H7 (cell line): ENCODE measurements at regions not wholly inside any gene's neighbourhood (a gene's known extent, or its start where the extent isn't known, plus 50 kb on each side); places are given as distances from the start of the nearest gene placed in this dataset.
A peak's percentile ranks its signal among the peaks of the same experiment; 100 is the strongest.

Experiments used
- DNase-seq: peaks from one replicate; pipeline ENCODE4 v3.0.0; 2012
- H3K27me3 ChIP-seq: 2 replicates; pipeline ENCODE4 v1.6.0; 2011; ENCODE audit warnings: mild to moderate bottlenecking, low read length; ENCODE audit not compliant: control insufficient read depth, insufficient read depth
- H3K36me3 ChIP-seq: replicated peaks from 2 replicates; pipeline ENCODE4 v1.5.1; 2011; ENCODE audit warnings: low read length; ENCODE audit not compliant: control insufficient read depth, insufficient read depth
- H3K4me3 ChIP-seq: 2 replicates; pipeline ENCODE4 v1.5.1; 2011; ENCODE audit warnings: low read depth, mild to moderate bottlenecking, control low read depth, low read length, moderate library complexity; ENCODE audit not compliant: insufficient read depth

GRCh38 chr5:120362426-120362825, 101.7 kb upstream of the PRR16 start:
- Histone ChIP-seq H3K27me3 (no peaks in the 10 kb centered on the region), H3K36me3 (no peaks in the 10 kb centered on the region), H3K4me3 (no peak overlapping the region)
- DNase-seq: no peak

DNA sequence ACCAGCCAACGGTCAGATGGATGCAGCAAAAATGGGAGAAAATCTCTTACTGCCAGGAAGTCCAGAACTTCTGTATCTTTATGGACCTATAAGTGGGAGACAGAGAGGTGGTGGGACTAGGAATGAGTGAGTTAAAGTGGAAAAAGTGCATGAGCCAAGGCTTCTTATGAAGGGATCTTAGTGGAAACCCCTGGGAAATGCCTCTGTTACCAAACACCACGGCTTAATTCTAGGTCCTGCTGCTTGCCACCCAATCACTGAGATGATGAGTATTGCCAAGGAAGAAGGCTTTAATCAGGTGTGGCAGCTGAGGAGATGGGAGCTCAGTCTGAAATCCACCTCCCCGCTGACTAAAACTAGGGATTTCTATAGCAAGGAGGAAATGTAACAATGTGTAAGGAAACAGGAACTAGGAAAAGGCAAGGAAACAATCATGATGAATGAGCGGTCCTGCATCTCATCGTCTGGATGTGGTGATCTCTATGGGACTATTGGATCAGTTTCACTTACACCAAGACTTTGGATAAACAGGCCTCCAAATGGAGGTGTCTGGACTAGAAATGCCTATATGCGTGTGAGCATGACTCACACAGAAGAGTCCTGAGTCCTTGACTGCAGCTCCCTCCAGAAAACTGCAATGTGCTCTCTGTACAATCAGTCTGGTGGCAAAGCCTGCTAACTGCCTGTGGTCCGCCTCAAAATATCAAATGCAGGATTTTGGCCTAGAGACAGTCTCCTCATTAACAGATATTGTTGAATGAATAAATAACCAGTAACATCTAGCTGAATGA, 98.2 kb upstream of the PRR16 start:
- Histone ChIP-seq H3K4me3 (no peak overlapping the region), H3K36me3 (no peaks in the 10 kb centered on the region), H3K27me3 (no peaks in the 10 kb centered on the region)
- no peak for DNase-seq

DNA sequence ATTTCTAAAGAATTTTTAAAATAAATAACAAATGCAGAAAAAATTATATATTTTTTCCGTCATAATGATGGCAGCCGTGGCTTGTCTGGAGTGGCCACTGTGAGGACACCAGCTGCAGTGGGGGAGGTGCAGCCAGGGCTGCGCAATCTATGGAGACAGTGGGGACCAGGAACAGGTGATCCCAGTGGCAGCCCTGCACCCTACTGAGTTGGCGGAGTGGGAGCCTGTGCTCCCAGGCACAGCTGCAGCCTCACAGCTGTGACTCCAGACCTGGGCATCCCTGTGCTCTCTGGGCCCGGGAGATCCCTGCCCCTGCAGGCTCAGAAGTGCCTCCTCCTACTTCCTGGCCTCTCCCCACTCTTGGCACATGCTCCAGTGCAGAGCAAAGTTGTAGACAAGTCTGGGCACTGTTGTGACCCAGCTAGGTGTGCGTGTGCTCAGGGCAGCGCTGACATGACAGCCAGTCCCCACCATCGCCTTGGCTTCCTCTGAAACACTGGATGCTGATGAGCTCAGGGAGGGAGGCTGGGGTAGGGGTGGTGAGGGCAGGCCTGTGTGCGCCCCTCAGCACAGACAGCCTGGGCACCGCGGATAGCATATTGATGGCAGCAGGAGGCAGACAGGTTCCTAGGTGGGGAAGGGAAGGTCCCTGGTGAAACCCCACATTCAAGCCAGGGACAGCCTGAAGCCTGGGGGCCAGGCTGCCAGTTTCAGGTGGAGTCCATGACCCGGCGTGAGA, 96.0 kb upstream of the PRR16 start:
- H3K36me3 ChIP-seq: no peaks in the 10 kb centered on the region
- no peak overlapping the region for H3K4me3 ChIP-seq
- no peaks in the 10 kb centered on the region for H3K27me3 ChIP-seq
- DNase-seq: no peak

GRCh38 chr5:120368923-120369715, 95.0 kb upstream of the PRR16 start:
- Histone ChIP-seq H3K4me3 (no peak overlapping the region), H3K36me3 (no peaks in the 10 kb centered on the region), H3K27me3 (no peaks in the 10 kb centered on the region)
- peak; percentile 5 for DNase-seq

DNA sequence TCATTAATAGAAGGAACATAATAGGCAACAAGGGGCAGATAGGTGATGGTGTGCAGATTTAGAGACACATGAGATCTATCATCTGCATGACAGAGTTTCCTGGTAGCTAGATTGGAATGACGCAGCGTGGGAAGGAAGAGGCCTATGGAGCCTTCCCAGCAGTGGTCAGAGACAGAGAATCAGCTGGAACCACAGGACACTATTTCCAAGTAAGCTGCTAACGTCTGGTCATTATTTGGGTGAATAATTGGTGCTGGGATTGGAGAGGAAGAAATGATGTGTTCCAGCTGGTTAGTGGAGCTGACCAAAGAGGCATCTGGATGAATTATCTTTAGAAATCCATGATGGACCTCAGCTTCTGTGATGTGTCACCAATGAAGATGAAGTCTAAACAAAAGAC, 91.2 kb upstream of the PRR16 start:
- Histone ChIP-seq H3K27me3 (no peaks in the 10 kb centered on the region), H3K36me3 (no peaks in the 10 kb centered on the region), H3K4me3 (no peak overlapping the region)
- DNase-seq: no peak

DNA sequence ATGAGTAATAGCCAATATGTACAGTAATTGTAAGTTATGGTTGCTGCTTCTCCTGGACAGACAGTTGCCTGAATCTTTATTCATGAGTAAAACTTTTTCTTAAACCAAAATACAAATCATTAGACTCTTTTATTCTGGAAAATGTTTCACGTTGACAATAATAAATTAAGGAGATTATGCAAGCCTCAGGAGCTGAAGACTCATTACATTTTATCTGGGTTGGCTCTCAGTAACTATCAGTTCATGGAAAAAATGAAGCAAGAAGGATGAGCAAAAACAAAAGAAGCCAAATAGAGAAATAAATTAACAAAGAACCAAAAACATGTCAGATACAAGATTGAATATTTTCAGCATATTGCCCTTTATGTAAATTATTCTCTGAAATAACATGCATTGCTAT, 88.9 kb upstream of the PRR16 start:
- Histone ChIP-seq H3K36me3 (no peaks in the 10 kb centered on the region), H3K27me3 (no peaks in the 10 kb centered on the region), H3K4me3 (no peak overlapping the region)
- no peak for DNase-seq

GRCh38 chr5:120380644-120381043, 83.5 kb upstream of the PRR16 start:
- Histone ChIP-seq H3K4me3 (no peak overlapping the region), H3K36me3 (no peaks in the 10 kb centered on the region), H3K27me3 (no peaks in the 10 kb centered on the region)
- DNase-seq: no peak

GRCh38 chr5:120382833-120383232, 81.3 kb upstream of the PRR16 start:
- Histone ChIP-seq H3K27me3 (no peaks in the 10 kb centered on the region), H3K4me3 (no peak overlapping the region), H3K36me3 (no peaks in the 10 kb centered on the region)
- DNase-seq: no peak

GRCh38 chr5:120386981-120387380, 77.1 kb upstream of the PRR16 start:
- Histone ChIP-seq H3K4me3 (no peak overlapping the region), H3K27me3 (no peaks in the 10 kb centered on the region), H3K36me3 (no peaks in the 10 kb centered on the region)
- no peak for DNase-seq

- DNase-seq: no peak
- Histone ChIP-seq H3K27me3 (no peaks in the 10 kb centered on the region), H3K4me3 (no peak overlapping the region), H3K36me3 (no peaks in the 10 kb centered on the region)
These were observed 75.9 kb upstream of the PRR16 start for GRCh38 chr5:120388016-120388781.

DNA sequence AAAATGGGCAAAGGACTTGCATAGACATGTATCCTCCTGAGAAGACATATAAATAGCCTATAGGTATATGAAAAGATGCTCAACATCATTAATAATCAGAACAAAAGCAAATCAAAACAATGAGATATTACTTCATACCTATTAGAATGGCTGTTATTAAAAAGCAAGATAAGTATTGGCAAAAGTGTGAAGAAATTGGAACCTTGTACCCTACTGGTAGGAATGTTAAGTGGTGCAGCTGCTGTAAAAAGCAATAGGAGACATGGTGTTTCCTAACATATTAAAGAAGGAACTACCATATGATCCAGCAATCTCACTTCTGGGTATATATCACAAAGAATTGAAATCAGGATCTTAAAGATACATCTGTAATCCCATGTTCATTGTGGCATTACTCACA, 69.8 kb upstream of the PRR16 start:
- H3K27me3 ChIP-seq: no peaks in the 10 kb centered on the region
- H3K4me3 ChIP-seq: no peak overlapping the region
- no peaks in the 10 kb centered on the region for H3K36me3 ChIP-seq
- no peak for DNase-seq

DNA sequence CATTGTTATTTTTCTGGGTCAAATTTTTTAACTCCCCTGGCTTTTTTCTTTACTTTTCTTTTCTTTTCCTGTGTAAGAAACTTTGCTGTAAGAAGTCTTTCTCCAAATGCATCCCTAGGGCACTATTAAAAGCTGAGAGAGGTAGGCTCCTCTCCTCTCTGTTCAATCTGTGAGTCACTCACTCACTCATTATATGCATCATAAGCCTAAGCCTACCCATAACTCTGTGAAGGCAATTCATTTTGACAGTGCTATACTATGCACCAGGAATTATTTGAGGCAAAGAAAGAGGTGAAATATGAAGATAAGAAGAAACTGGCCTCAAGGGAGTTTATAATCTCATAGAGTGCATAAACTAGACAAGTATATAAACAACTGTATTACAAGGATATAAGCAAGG, 67.9 kb upstream of the PRR16 start:
- Histone ChIP-seq H3K36me3 (no peaks in the 10 kb centered on the region), H3K4me3 (no peak overlapping the region), H3K27me3 (no peaks in the 10 kb centered on the region)
- no peak for DNase-seq

- DNase-seq: no peak
- Histone ChIP-seq H3K27me3 (no peaks in the 10 kb centered on the region), H3K4me3 (no peak overlapping the region), H3K36me3 (no peaks in the 10 kb centered on the region)
These were observed 63.7 kb upstream of the PRR16 start for GRCh38 chr5:120400356-120400755.

DNA sequence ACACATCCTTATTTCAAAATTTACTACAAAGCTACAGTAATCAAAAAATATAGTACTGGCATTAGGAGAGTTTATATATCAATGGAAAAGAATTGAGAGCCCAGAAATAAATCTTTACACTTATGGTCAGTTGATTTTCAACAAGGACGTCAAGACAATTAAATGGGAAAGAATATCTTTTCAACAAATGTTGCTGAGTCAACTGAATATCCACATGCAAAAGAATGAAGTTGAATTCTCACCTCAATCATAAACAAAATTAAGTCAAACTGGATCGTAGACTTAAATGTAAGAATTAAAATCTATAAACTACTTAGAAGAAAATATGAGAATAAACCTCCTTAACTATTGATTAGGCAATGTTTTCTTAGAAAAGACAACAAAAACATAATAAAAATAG, 61.5 kb upstream of the PRR16 start:
- Histone ChIP-seq H3K4me3 (no peak overlapping the region), H3K36me3 (no peaks in the 10 kb centered on the region), H3K27me3 (no peaks in the 10 kb centered on the region)
- no peak for DNase-seq
